ENCODE measurements at regions not wholly inside any gene's neighbourhood (a gene's known extent, or its start where the extent isn't known, plus 50 kb on each side); places are given as distances from the start of the nearest gene placed in this dataset.

DNA sequence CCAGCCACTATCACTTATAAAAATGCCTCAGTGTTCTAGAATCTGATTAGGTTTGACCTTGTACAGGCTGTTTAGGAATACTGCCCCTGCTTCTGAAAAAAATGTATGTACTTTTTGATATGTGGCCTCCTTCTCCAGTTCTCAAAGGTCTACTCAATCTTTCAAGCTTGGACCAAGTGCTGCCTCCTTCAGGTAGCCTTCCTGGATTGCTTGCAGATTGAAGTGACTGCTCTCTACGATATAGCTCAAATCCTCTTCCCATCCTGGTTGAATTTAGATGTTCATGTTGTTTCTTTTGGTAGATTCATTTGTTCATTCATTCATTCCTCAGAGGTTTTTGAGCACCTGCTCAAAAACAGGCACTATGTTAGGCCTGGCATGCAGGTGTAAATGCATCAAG lies 77.2 kb upstream of the NPTX2 start:
- TF ChIP-seq EZH2 (IDR thresholded peaks at IDR 0.05; ENCODE audit: borderline replicate concordance, insufficient read depth, low read length, poor library complexity, severe bottlenecking), result no peak
- TF ChIP-seq SMC3 (conservative IDR thresholded peaks at IDR 0.05; ENCODE audit: poor library complexity), result no peak
- no peak for TF ChIP-seq RAD21 (conservative IDR thresholded peaks at IDR 0.05)
- no peak for TF ChIP-seq CTCF (IDR thresholded peaks at IDR 0.05; ENCODE audit: poor library complexity, severe bottlenecking)
- TF ChIP-seq TAF1 (IDR thresholded peaks at IDR 0.05; ENCODE audit: low read depth), result no peak
- TF ChIP-seq, protein P1, sequence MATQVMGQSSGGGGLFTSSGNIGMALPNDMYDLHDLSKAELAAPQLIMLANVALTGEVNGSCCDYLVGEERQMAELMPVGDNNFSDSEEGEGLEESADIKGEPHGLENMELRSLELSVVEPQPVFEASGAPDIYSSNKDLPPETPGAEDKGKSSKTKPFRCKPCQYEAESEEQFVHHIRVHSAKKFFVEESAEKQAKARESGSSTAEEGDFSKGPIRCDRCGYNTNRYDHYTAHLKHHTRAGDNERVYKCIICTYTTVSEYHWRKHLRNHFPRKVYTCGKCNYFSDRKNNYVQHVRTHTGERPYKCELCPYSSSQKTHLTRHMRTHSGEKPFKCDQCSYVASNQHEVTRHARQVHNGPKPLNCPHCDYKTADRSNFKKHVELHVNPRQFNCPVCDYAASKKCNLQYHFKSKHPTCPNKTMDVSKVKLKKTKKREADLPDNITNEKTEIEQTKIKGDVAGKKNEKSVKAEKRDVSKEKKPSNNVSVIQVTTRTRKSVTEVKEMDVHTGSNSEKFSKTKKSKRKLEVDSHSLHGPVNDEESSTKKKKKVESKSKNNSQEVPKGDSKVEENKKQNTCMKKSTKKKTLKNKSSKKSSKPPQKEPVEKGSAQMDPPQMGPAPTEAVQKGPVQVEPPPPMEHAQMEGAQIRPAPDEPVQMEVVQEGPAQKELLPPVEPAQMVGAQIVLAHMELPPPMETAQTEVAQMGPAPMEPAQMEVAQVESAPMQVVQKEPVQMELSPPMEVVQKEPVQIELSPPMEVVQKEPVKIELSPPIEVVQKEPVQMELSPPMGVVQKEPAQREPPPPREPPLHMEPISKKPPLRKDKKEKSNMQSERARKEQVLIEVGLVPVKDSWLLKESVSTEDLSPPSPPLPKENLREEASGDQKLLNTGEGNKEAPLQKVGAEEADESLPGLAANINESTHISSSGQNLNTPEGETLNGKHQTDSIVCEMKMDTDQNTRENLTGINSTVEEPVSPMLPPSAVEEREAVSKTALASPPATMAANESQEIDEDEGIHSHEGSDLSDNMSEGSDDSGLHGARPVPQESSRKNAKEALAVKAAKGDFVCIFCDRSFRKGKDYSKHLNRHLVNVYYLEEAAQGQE (IDR thresholded peaks at IDR 0.05; ENCODE audit: borderline replicate concordance), result no peak
- no peak for TF ChIP-seq EP300 (conservative IDR thresholded peaks at IDR 0.05; ENCODE audit: poor library complexity, severe bottlenecking)
- TF ChIP-seq POLR2AphosphoS5 (IDR thresholded peaks at IDR 0.05), result no peak
- no peak for TF ChIP-seq MXI1 (conservative IDR thresholded peaks at IDR 0.05; ENCODE audit: poor library complexity, severe bottlenecking)
- Histone ChIP-seq H3K36me3 (ENCODE audit: insufficient read depth, low read length) (no peaks in the 10 kb centered on the region), H3K4me3 (ENCODE audit: low read length) (no peak overlapping the region)

DNA sequence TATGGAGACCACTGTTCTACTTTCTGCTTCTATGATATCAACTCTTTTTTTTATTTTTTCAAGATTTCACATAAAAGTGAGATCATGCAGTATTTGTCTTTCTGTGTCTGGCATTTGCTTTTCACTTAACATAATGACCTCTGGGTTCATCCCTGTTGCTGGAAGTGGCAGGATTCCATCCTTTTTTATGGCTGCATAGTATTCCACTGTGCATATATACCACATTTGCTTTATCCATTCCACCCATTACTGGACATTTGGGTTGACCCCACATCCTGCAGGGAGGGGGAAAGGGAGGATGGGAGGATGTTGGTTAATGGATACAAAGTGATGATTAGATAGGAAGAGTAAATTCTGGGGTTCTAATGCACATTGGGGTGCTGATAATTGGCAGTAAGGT lies 80.3 kb upstream of the NPTX2 start:
- no peaks in the 10 kb centered on the region for H3K79me2 ChIP-seq (replicated peaks; ENCODE audit: insufficient read depth, low read length)
- H3K4me3 ChIP-seq (ENCODE audit: low read length), result no peak overlapping the region
- H3K27me3 ChIP-seq (ENCODE audit: insufficient read depth, low read depth, low read length), result no peaks in the 10 kb centered on the region
- no peaks in the 10 kb centered on the region for H4K20me1 ChIP-seq (ENCODE audit: insufficient read depth)
- H3K9ac ChIP-seq (ENCODE audit: low read length), result no peak overlapping the region
- H3K27ac ChIP-seq (ENCODE audit: low read length), result no peak overlapping the region
- no peaks in the 10 kb centered on the region for H3K36me3 ChIP-seq (ENCODE audit: insufficient read depth, low read length)
- H3K9me2 ChIP-seq (ENCODE audit: insufficient read depth, low read length), result no peaks in the 10 kb centered on the region
- TF ChIP-seq, protein P1 (IDR thresholded peaks at IDR 0.05; ENCODE audit: borderline replicate concordance), result no peak
- TF ChIP-seq EZH2 (IDR thresholded peaks at IDR 0.05; ENCODE audit: borderline replicate concordance, insufficient read depth, low read length, poor library complexity, severe bottlenecking) (no peak), EP300 (conservative IDR thresholded peaks at IDR 0.05; ENCODE audit: poor library complexity, severe bottlenecking) (no peak), RAD21 (conservative IDR thresholded peaks at IDR 0.05) (no peak), MXI1 (conservative IDR thresholded peaks at IDR 0.05; ENCODE audit: poor library complexity, severe bottlenecking) (no peak), POLR2AphosphoS5 (IDR thresholded peaks at IDR 0.05) (no peak), SMC3 (conservative IDR thresholded peaks at IDR 0.05; ENCODE audit: poor library complexity) (no peak)
- no peak overlapping the region for H2AFZ ChIP-seq (ENCODE audit: low read depth, low read length)
- no peaks in the 10 kb centered on the region for H3F3A ChIP-seq (ENCODE audit: insufficient read depth, low read length, poor library complexity, severe bottlenecking)
- no peak overlapping the region for H3K4me2 ChIP-seq (ENCODE audit: low read length)
- no peaks in the 10 kb centered on the region for H3K9me3 ChIP-seq (ENCODE audit: low read length)

More for the DNA sequence above, 77.2 kb upstream of the NPTX2 start:
- Histone ChIP-seq H4K20me1 (ENCODE audit: insufficient read depth) (no peaks in the 10 kb centered on the region), H3K27ac (ENCODE audit: low read length) (no peak overlapping the region), H2AFZ (ENCODE audit: low read depth, low read length) (no peak overlapping the region), H3K9me3 (ENCODE audit: low read length) (no peaks in the 10 kb centered on the region), H3K4me2 (ENCODE audit: low read length) (no peak overlapping the region), H3K79me2 (replicated peaks; ENCODE audit: insufficient read depth, low read length) (no peaks in the 10 kb centered on the region), H3K9ac (ENCODE audit: low read length) (no peak overlapping the region), H3F3A (ENCODE audit: insufficient read depth, low read length, poor library complexity, severe bottlenecking) (no peaks in the 10 kb centered on the region), H3K27me3 (ENCODE audit: insufficient read depth, low read depth, low read length) (no peaks in the 10 kb centered on the region), H3K9me2 (ENCODE audit: insufficient read depth, low read length) (no peaks in the 10 kb centered on the region)
